Small intestine (tissue), 7 donors: ENCODE measurements at regions not wholly inside any gene's neighbourhood (a gene's known extent, or its start where the extent isn't known, plus 50 kb on each side); places are given as distances from the start of the nearest gene placed in this dataset.
A peak's percentile ranks its signal among the peaks of the same experiment; 100 is the strongest.
"Not testable (repeated sequence)": the region's sequence is repeated elsewhere in the genome, so short reads cannot be mapped to it uniquely, and the experiment has no call there.

Source experiments
- DNase-seq, 2 donors: peaks; one replicate each; pipeline versions ENCODE4 v3.0.0 to v3.0.0-alpha.2; 2013
- FAIRE-seq: peaks from 2 replicates; lab custom pipeline; 2012; peaks lifted over from hg19 to GRCh38; lab: Jason Lieb, UNC
- H3K27ac ChIP-seq, 3 donors: one replicate each; pipeline ENCODE4 v1.5.1; 2013; ENCODE audit warnings: low read length in 2 of 3, mild to moderate bottlenecking in 2 of 3, control low read depth in 1 of 3, inconsistent platforms in 1 of 3, low read depth in 1 of 3, moderate library complexity in 1 of 3
- H3K27me3 ChIP-seq, 3 donors: one replicate each; pipeline ENCODE4 v1.6.1; 2013; ENCODE audit warnings: low read length in 3 of 3, inconsistent platforms in 1 of 3; ENCODE audit not compliant: control insufficient read depth in 3 of 3, insufficient read depth in 3 of 3
- H3K36me3 ChIP-seq, 3 donors: one replicate each; pipeline ENCODE4 v1.6.1; 2013; ENCODE audit warnings: low read length in 3 of 3, inconsistent platforms in 1 of 3, low read depth in 1 of 3, mild to moderate bottlenecking in 1 of 3, moderate library complexity in 1 of 3; ENCODE audit not compliant: control insufficient read depth in 3 of 3, insufficient read depth in 2 of 3
- H3K4me1 ChIP-seq, 3 donors: one replicate each; pipeline ENCODE4 v1.6.1; 2013; ENCODE audit warnings: low read length in 2 of 3, inconsistent platforms in 1 of 3, low read depth in 1 of 3, mild to moderate bottlenecking in 1 of 3, moderate library complexity in 1 of 3; ENCODE audit not compliant: control insufficient read depth in 3 of 3, insufficient read depth in 2 of 3
- H3K4me3 ChIP-seq, 3 donors: one replicate each; pipeline ENCODE4 v1.5.1; 2013; ENCODE audit warnings: low read length in 3 of 3, control low read depth in 1 of 3, inconsistent platforms in 1 of 3, low read depth in 1 of 3, mild to moderate bottlenecking in 1 of 3, moderate library complexity in 1 of 3
- H3K9me3 ChIP-seq, 2 donors: one replicate each; pipeline ENCODE4 v1.6.1; 2013; ENCODE audit warnings: low read depth in 1 of 2, low read length in 1 of 2; ENCODE audit not compliant: control insufficient read depth in 2 of 2, insufficient read depth in 1 of 2
- WGBS, 3 donors: extraction: QIAGEN DNeasy Blood & Tissue Kit; methylation state at CpG; one replicate each; pipeline ENCODE4 v1.1.7; 2013; 5-methylcytosine and 5-hydroxymethylcytosine counted together
- donor health status: healthy with polysubstance abuse.
- donor health status: control.
- donor health status: control.
- donor health status: Bipolar disorder and iron deficiency.
- donor health status: healthy.

GRCh38 chr3:134713671-134714070, 62.8 kb upstream of the KY start:
- Histone ChIP-seq H3K4me1 (no peaks in the 10 kb centered on the region), H3K4me3 (no peak overlapping the region), H3K27me3 (no peaks in the 10 kb centered on the region), H3K27ac (no peak overlapping the region), H3K36me3 (no peaks in the 10 kb centered on the region), H3K9me3 (no peaks in the 10 kb centered on the region)
- 70 to 79% (median 76%) methylated on average over 3 of the region's 3 CpGs for WGBS, 3 donors
- DNase-seq (peak in 1 of 2 donors; percentile 23), FAIRE-seq (no peak)

GRCh38 chr3:134718726-134719125, 67.9 kb upstream of the KY start:
- H3K36me3 ChIP-seq, result no peaks in the 10 kb centered on the region
- H3K4me3 ChIP-seq, result no peak overlapping the region
- no peak for DNase-seq
- peaks cover 0 to 3% (median 0%) of the 10 kb centered on the region in 3 donors for H3K27me3 ChIP-seq
- WGBS, 3 donors, result 76 to 88% (median 87%) methylated on average over 4 of the region's 4 CpGs
- no peak for FAIRE-seq
- H3K4me1 ChIP-seq, result no peaks in the 10 kb centered on the region
- peaks cover 0 to 4% of the 10 kb centered on the region in 2 donors for H3K9me3 ChIP-seq
- no peak overlapping the region for H3K27ac ChIP-seq

- DNase-seq (no peak), FAIRE-seq (no peak)
- H3K27ac ChIP-seq, result no peak overlapping the region
- WGBS, 3 donors, result 9 to 25% (median 12%) methylated on average over 1 of the region's 1 CpG
- peaks cover 0 to 3% (median 0%) of the 10 kb centered on the region in 3 donors for H3K27me3 ChIP-seq
- H3K36me3 ChIP-seq, result no peaks in the 10 kb centered on the region
- no peaks in the 10 kb centered on the region for H3K4me1 ChIP-seq
- no peak overlapping the region for H3K4me3 ChIP-seq
- peaks cover 0 to 4% of the 10 kb centered on the region in 2 donors for H3K9me3 ChIP-seq
Measured at GRCh38 chr3:134721214-134721613, 70.4 kb upstream of the KY start.

GRCh38 chr3:134722969-134723368, 72.1 kb upstream of the EPHB1 start:
- Histone ChIP-seq H3K36me3 (no peaks in the 10 kb centered on the region), H3K4me1 (no peaks in the 10 kb centered on the region), H3K27me3 (peaks cover 0 to 3% (median 0%) of the 10 kb centered on the region in 3 donors), H3K4me3 (no peak overlapping the region), H3K27ac (no peak overlapping the region), H3K9me3 (peaks cover 0 to 4% of the 10 kb centered on the region in 2 donors)
- DNase-seq, result no peak
- no peak for FAIRE-seq
- 78 to 88% (median 82%) methylated on average over 2 of the region's 2 CpGs for WGBS, 3 donors

- H3K4me3 ChIP-seq, result no peak overlapping the region
- no peaks in the 10 kb centered on the region for H3K9me3 ChIP-seq
- DNase-seq (no peak), FAIRE-seq (no peak)
- peaks cover 0 to 2% (median 0%) of the 10 kb centered on the region in 3 donors for H3K27me3 ChIP-seq
- H3K36me3 ChIP-seq, result no peaks in the 10 kb centered on the region
- WGBS, 3 donors, result 89 to 97% (median 91%) methylated on average over 3 of the region's 3 CpGs
- H3K4me1 ChIP-seq, result no peaks in the 10 kb centered on the region
- no peak overlapping the region for H3K27ac ChIP-seq
Measured at GRCh38 chr3:134729649-134730048, 65.4 kb upstream of the EPHB1 start.

- DNase-seq (no peak), FAIRE-seq (no peak)
- Histone ChIP-seq H3K9me3 (no peaks in the 10 kb centered on the region), H3K4me1 (no peaks in the 10 kb centered on the region), H3K4me3 (no peak overlapping the region), H3K27ac (no peak overlapping the region), H3K36me3 (no peaks in the 10 kb centered on the region), H3K27me3 (no peaks in the 10 kb centered on the region)
- WGBS, 3 donors, result 81 to 88% (median 86%) methylated on average over 2 of the region's 2 CpGs
Measured at GRCh38 chr3:134737516-134737915, 57.5 kb upstream of the EPHB1 start.

- DNase-seq, FAIRE-seq, H3K9me3 ChIP-seq, H3K27ac ChIP-seq, H3K27me3 ChIP-seq, H3K4me3 ChIP-seq, H3K36me3 ChIP-seq, H3K4me1 ChIP-seq: not testable (repeated sequence)
- 85 to 90% (median 87%) methylated on average over 7 of the region's 7 CpGs for WGBS, 3 donors
Measured at GRCh38 chr3:134740077-134740476, 55.0 kb upstream of the EPHB1 start.

GRCh38 chr3:134742202-134742601, 52.9 kb upstream of the EPHB1 start:
- FAIRE-seq (no peak), DNase-seq (no peak)
- Histone ChIP-seq H3K9me3 (no peaks in the 10 kb centered on the region), H3K27me3 (no peaks in the 10 kb centered on the region), H3K4me3 (no peak overlapping the region), H3K27ac (no peak overlapping the region), H3K36me3 (no peaks in the 10 kb centered on the region), H3K4me1 (no peaks in the 10 kb centered on the region)
- WGBS, 3 donors, result 53 to 70% (median 65%) methylated on average over 1 of the region's 1 CpG

GRCh38 chr3:134743006-134743405, 52.1 kb upstream of the EPHB1 start:
- H3K27ac ChIP-seq, result no peak overlapping the region
- H3K36me3 ChIP-seq, result no peaks in the 10 kb centered on the region
- H3K9me3 ChIP-seq, result no peaks in the 10 kb centered on the region
- DNase-seq (no peak), FAIRE-seq (no peak)
- no peak overlapping the region for H3K4me3 ChIP-seq
- no peaks in the 10 kb centered on the region for H3K4me1 ChIP-seq
- H3K27me3 ChIP-seq, result no peaks in the 10 kb centered on the region
- WGBS, 3 donors, result 60 to 83% (median 76%) methylated on average over 1 of the region's 1 CpG
